NT2/D1 (cell line): ENCODE measurements at regions not wholly inside any gene's neighbourhood (a gene's known extent, or its start where the extent isn't known, plus 50 kb on each side); places are given as distances from the start of the nearest gene placed in this dataset.

Experiments
- SUZ12 ChIP-seq: IDR thresholded peaks from 2 replicates; pipeline ENCODE4 v1.6.1; 2011; ENCODE audit not compliant: insufficient read length, insufficient read depth; ENCODE audit errors: extremely low read depth
- YY1 ChIP-seq: IDR thresholded peaks from 2 replicates; pipeline ENCODE4 v1.6.1; 2011; ENCODE audit not compliant: insufficient read length, insufficient read depth
- ZNF274 ChIP-seq: IDR thresholded peaks from 2 replicates; pipeline ENCODE4 v1.6.1; 2011; ENCODE audit warnings: mild to moderate bottlenecking, low read depth, low read length

DNA sequence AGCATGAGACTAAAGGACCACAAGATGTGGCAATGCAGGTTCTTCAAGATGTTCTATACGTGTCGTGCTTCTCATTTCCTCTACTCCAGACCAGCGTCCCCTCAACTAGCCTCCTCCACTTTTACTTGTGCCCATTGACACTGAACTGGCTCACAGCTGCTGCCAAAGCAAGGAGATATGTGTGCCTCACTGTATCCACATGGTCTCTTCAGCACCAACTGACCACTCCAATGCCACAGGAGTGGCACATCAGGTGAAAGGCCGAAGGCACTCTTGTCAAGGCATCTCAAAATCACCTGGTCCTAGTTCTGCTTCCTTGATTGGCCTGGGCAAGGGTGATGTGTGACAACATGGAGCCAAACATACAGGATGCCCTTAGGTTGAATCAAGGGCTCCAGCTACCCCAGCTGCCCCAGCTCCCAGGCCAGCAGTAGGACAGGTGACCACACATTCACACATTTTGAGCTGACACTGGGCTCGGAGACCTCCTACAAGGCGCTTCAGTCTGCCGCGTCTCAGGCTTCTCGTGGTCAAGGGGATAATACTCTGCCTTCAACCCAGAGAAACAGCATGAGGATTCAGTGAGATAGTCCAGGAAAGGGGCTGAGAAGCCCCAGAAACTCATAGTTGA is 205.2 kb upstream of the CDH4 start:
- TF ChIP-seq ZNF274 (no peak), YY1 (no peak), SUZ12 (no peak)
